Gastroesophageal sphincter (tissue), 3 donors: ENCODE measurements at regions not wholly inside any gene's neighbourhood (a gene's known extent, or its start where the extent isn't known, plus 50 kb on each side); places are given as distances from the start of the nearest gene placed in this dataset.

Experiments
- CTCF ChIP-seq, 4 experiments: fragments of 200-600 bp in 2 of 4; fragments of 450-650 bp in 2 of 4; sonication (generic) in 1 of 4; IDR thresholded peaks; one replicate each; pipeline ENCODE4 v1.5.1; 2017 to 2019; ENCODE audit warnings: antibody characterized with exemption in 4 of 4, mild to moderate bottlenecking in 2 of 4, moderate library complexity in 2 of 4
- POLR2A ChIP-seq, 2 donors: fragments of 450-650 bp; IDR thresholded peaks; one replicate each; pipeline ENCODE4 v1.6.1; 2017; ENCODE audit warnings: antibody characterized with exemption in 2 of 2, mild to moderate bottlenecking in 2 of 2, moderate library complexity in 1 of 2

GRCh38 chr22:34696557-34696956 is 369.4 kb upstream of the ISX start:
- TF ChIP-seq CTCF (IDR thresholded peaks at IDR 0.05) (no peak), POLR2A (IDR thresholded peaks at IDR 0.05) (no peak)
